Neural cell (in vitro differentiated cells): ENCODE measurements at regions not wholly inside any gene's neighbourhood (a gene's known extent, or its start where the extent isn't known, plus 50 kb on each side); places are given as distances from the start of the nearest gene placed in this dataset.

Source experiments
- H2AFZ ChIP-seq: fragments of 200-600, 300-800 bp; sonication (generic), shearing (Covaris generic); 2 replicates; pipeline ENCODE4 v1.6.0; 2014; ENCODE audit warnings: low read depth, mild to moderate bottlenecking, antibody characterized with exemption, low read length, moderate library complexity
- H3F3A ChIP-seq: fragments of 200-600 bp; shearing (Covaris generic); 2 replicates; pipeline ENCODE4 v1.6.1; 2016; ENCODE audit warnings: mild to moderate bottlenecking, moderate library complexity, mixed read lengths, antibody characterized with exemption, low read length; ENCODE audit not compliant: insufficient read depth, poor library complexity, severe bottlenecking
- H3K27ac ChIP-seq: fragments of 200-600, 300-800 bp; sonication (generic), shearing (Covaris generic); 2 replicates; pipeline ENCODE4 v1.5.1; 2014; ENCODE audit warnings: mild to moderate bottlenecking, low read length, moderate library complexity
- H3K27me3 ChIP-seq: fragments of 300-800, 200-600 bp; sonication (generic), shearing (Covaris generic); 2 replicates; pipeline ENCODE4 v1.6.0; 2014; ENCODE audit warnings: mild to moderate bottlenecking, low read depth, low read length, moderate library complexity; ENCODE audit not compliant: insufficient read depth
- H3K36me3 ChIP-seq: fragments of 300-800, 200-600 bp; sonication (generic), shearing (Covaris generic); 2 replicates; pipeline ENCODE4 v1.5.1; 2014; ENCODE audit warnings: mild to moderate bottlenecking, antibody characterized with exemption, low read length, moderate library complexity; ENCODE audit not compliant: insufficient read depth
- H3K4me2 ChIP-seq: fragments of 300-800, 200-600 bp; sonication (generic), shearing (Covaris generic); 2 replicates; pipeline ENCODE4 v1.6.0; 2014; ENCODE audit warnings: mild to moderate bottlenecking, low read length
- H3K4me3 ChIP-seq: fragments of 300-800, 200-600 bp; sonication (generic), shearing (Covaris generic); 2 replicates; pipeline ENCODE4 v1.5.1; 2014; ENCODE audit warnings: mild to moderate bottlenecking, low read length, moderate library complexity
- H3K79me2 ChIP-seq: fragments of 200-600 bp; shearing (Covaris generic); replicated peaks from 2 replicates; pipeline ENCODE4 v1.6.0; 2014; ENCODE audit warnings: mild to moderate bottlenecking, low read length, moderate library complexity; ENCODE audit not compliant: insufficient read depth
- H3K9ac ChIP-seq: fragments of 300-800, 200-600 bp; sonication (generic), shearing (Covaris generic); 2 replicates; pipeline ENCODE4 v1.6.1; 2016; ENCODE audit warnings: mild to moderate bottlenecking, low read length, mixed read lengths
- H3K9me2 ChIP-seq: fragments of 200-600 bp; shearing (Covaris generic); 2 replicates; pipeline ENCODE4 v1.6.1; 2016; ENCODE audit warnings: mild to moderate bottlenecking, low read length, mixed read lengths; ENCODE audit not compliant: insufficient read depth
- H3K9me3 ChIP-seq: fragments of 200-600, 300-800 bp; sonication (generic), shearing (Covaris generic); 2 replicates; pipeline ENCODE4 v1.6.1; 2016; ENCODE audit warnings: mild to moderate bottlenecking, mixed run types, low read length, moderate library complexity, mixed read lengths
- H4K20me1 ChIP-seq: fragments of 200-600 bp; shearing (Covaris generic); 2 replicates; pipeline ENCODE4 v1.6.1; 2016; ENCODE audit warnings: mild to moderate bottlenecking, mixed run types; ENCODE audit not compliant: insufficient read depth
- EP300 ChIP-seq: fragments of 450-650 bp; conservative IDR thresholded peaks from 2 replicates; pipeline ENCODE4 v1.6.1; 2014; ENCODE audit warnings: antibody characterized with exemption, mild to moderate bottlenecking, moderate library complexity; ENCODE audit not compliant: poor library complexity, severe bottlenecking
- EZH2 ChIP-seq: fragments of 200-600, 300-800 bp; shearing (Covaris generic), sonication (generic); IDR thresholded peaks from 2 replicates; pipeline ENCODE4 v1.6.1; 2014; ENCODE audit warnings: antibody characterized with exemption, low read length, borderline replicate concordance, mild to moderate bottlenecking; ENCODE audit not compliant: insufficient read depth, poor library complexity, severe bottlenecking
- MXI1 ChIP-seq: fragments of 450-650 bp; conservative IDR thresholded peaks from 2 replicates; pipeline ENCODE4 v1.6.1; 2014; ENCODE audit warnings: antibody characterized with exemption, mild to moderate bottlenecking; ENCODE audit not compliant: poor library complexity, severe bottlenecking
- POLR2AphosphoS5 ChIP-seq: IDR thresholded peaks from 2 replicates; pipeline ENCODE4 v1.6.1; 2012
- RAD21 ChIP-seq: fragments of 450-650 bp; conservative IDR thresholded peaks from 2 replicates; pipeline ENCODE4 v1.6.1; 2014; ENCODE audit warnings: antibody characterized with exemption, mild to moderate bottlenecking, moderate library complexity
- SMC3 ChIP-seq: fragments of 450-650 bp; conservative IDR thresholded peaks from 2 replicates; pipeline ENCODE4 v1.6.1; 2014; ENCODE audit warnings: antibody characterized with exemption, mild to moderate bottlenecking, moderate library complexity; ENCODE audit not compliant: poor library complexity
- TAF1 ChIP-seq: IDR thresholded peaks from 2 replicates; pipeline ENCODE4 v1.6.1; 2012; ENCODE audit warnings: low read depth
- TF ChIP-seq, protein P1 (sequence below): fragments of 450-650 bp; IDR thresholded peaks from 2 replicates; pipeline ENCODE4 v1.5.1; 2014; ENCODE audit warnings: antibody characterized with exemption, mild to moderate bottlenecking, moderate library complexity; ENCODE audit not compliant: poor library complexity, severe bottlenecking
- TF ChIP-seq, protein P2 (sequence below): IDR thresholded peaks from 2 replicates; pipeline ENCODE4 v1.6.1; 2012; ENCODE audit warnings: borderline replicate concordance

DNA sequence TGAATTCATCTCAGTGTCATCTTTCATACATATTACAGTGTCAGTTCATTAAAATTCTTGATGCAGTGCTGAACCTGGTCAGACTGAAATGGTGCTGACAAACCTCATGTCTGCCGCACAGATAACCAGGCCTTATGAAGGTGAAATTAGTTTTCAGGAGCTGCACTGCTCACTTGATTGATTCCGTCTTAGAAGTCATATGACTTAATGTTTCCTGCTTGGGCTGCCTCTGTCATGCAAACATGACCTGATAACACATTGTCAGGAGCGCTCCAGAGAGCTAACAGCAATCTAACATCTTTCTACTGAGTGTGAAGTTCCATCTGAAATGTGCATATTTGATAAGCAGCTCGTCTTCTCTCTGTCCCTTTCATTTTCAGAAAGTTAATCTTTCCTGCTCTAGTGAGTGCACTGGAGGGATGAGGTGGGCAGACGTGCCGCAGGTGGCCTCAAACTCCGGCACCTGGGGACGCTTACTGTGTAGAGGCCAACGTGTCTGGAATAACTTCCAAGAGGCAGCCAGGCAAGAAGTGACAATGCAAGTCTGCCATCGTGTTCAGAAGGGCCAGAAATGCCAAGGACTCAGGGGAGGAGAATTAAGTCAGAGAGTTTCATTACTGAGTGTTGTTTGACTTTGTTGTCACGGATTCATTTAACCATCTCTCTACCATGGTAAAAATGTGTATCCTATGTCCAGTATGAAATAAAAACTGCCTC, 592.1 kb downstream of the TLE1 start:
- Histone ChIP-seq H3K9me3 (no peaks in the 10 kb centered on the region), H3F3A (no peaks in the 10 kb centered on the region), H3K27ac (peak overlapping the region; percentile 57), H3K4me3 (peak overlapping the region; percentile 10), H3K36me3 (no peaks in the 10 kb centered on the region), H4K20me1 (no peaks in the 10 kb centered on the region), H3K79me2 (no peaks in the 10 kb centered on the region), H2AFZ (no peak overlapping the region), H3K27me3 (no peaks in the 10 kb centered on the region), H3K4me2 (no peak overlapping the region), H3K9me2 (no peaks in the 10 kb centered on the region), H3K9ac (no peak overlapping the region)
- TF ChIP-seq EP300 (peak; percentile 85), SMC3 (no peak), POLR2AphosphoS5 (peak; percentile 81), RAD21 (no peak), MXI1 (no peak), TAF1 (no peak), EZH2 (no peak)
- TF ChIP-seq, protein P1, sequence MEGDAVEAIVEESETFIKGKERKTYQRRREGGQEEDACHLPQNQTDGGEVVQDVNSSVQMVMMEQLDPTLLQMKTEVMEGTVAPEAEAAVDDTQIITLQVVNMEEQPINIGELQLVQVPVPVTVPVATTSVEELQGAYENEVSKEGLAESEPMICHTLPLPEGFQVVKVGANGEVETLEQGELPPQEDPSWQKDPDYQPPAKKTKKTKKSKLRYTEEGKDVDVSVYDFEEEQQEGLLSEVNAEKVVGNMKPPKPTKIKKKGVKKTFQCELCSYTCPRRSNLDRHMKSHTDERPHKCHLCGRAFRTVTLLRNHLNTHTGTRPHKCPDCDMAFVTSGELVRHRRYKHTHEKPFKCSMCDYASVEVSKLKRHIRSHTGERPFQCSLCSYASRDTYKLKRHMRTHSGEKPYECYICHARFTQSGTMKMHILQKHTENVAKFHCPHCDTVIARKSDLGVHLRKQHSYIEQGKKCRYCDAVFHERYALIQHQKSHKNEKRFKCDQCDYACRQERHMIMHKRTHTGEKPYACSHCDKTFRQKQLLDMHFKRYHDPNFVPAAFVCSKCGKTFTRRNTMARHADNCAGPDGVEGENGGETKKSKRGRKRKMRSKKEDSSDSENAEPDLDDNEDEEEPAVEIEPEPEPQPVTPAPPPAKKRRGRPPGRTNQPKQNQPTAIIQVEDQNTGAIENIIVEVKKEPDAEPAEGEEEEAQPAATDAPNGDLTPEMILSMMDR, result no peak
- TF ChIP-seq, protein P2, sequence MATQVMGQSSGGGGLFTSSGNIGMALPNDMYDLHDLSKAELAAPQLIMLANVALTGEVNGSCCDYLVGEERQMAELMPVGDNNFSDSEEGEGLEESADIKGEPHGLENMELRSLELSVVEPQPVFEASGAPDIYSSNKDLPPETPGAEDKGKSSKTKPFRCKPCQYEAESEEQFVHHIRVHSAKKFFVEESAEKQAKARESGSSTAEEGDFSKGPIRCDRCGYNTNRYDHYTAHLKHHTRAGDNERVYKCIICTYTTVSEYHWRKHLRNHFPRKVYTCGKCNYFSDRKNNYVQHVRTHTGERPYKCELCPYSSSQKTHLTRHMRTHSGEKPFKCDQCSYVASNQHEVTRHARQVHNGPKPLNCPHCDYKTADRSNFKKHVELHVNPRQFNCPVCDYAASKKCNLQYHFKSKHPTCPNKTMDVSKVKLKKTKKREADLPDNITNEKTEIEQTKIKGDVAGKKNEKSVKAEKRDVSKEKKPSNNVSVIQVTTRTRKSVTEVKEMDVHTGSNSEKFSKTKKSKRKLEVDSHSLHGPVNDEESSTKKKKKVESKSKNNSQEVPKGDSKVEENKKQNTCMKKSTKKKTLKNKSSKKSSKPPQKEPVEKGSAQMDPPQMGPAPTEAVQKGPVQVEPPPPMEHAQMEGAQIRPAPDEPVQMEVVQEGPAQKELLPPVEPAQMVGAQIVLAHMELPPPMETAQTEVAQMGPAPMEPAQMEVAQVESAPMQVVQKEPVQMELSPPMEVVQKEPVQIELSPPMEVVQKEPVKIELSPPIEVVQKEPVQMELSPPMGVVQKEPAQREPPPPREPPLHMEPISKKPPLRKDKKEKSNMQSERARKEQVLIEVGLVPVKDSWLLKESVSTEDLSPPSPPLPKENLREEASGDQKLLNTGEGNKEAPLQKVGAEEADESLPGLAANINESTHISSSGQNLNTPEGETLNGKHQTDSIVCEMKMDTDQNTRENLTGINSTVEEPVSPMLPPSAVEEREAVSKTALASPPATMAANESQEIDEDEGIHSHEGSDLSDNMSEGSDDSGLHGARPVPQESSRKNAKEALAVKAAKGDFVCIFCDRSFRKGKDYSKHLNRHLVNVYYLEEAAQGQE, result no peak

DNA sequence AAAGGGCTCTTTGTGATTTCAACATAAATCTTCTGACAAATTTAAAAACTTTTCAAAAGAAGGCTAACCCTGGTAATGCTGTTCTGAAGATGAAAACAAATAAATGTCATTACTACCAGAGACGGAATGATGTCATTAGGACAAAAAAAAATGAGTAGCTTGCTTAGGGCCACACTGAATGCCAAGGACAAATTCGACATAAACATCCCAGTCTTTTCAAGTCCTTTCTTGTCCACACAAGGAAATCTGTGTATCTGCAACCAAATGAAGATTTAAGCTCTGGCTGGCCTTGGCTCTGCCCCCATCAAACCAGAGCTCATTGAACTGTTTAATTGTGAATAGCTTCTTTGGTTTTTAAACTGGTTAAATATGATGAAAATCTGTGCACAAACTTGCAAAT, 592.7 kb downstream of the TLE1 start:
- H3K9me3 ChIP-seq, result no peaks in the 10 kb centered on the region
- no peak overlapping the region for H3K9ac ChIP-seq
- H3K36me3 ChIP-seq, result no peaks in the 10 kb centered on the region
- peak overlapping the region; percentile 57 for H3K27ac ChIP-seq
- H2AFZ ChIP-seq, result no peak overlapping the region
- H3K4me3 ChIP-seq, result peak overlapping the region; percentile 10
- TF ChIP-seq EP300, result no peak
- no peaks in the 10 kb centered on the region for H3K9me2 ChIP-seq
- no peaks in the 10 kb centered on the region for H3K79me2 ChIP-seq
- no peaks in the 10 kb centered on the region for H4K20me1 ChIP-seq
- H3K27me3 ChIP-seq, result no peaks in the 10 kb centered on the region
- no peak overlapping the region for H3K4me2 ChIP-seq
- no peaks in the 10 kb centered on the region for H3F3A ChIP-seq
